Activated T-cell treated with anti-CD3 and anti-CD28 coated beads for 48 hours (primary cell): ENCODE measurements at regions not wholly inside any gene's neighbourhood (a gene's known extent, or its start where the extent isn't known, plus 50 kb on each side); places are given as distances from the start of the nearest gene placed in this dataset.

Experiments
- DNase-seq: peaks from one replicate; pipeline ENCODE4 v3.0.0-alpha.2; 2020; ENCODE audit warnings: low read depth

DNA sequence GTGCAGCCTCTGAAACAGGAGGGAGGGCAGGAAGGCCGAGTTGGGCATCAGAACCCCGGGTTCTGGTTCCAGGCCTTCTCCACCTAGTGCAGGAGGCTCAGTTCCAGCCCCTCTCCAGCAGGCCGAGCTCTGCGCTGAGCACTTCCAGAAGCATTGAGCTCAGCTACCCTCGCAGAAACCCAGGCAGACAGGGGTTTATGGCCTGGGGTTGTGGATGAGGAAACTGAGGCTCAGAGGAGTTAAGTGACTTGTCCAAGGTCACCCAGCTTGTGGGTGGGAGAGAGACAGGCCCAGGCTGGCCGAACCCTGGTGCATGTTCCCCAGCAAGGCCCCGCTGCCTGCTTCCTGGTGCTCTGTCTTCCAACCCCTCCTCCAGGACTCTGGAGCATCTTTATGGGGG is 348.9 kb downstream of the PTPRU start:
- DNase-seq, result no peak

DNA sequence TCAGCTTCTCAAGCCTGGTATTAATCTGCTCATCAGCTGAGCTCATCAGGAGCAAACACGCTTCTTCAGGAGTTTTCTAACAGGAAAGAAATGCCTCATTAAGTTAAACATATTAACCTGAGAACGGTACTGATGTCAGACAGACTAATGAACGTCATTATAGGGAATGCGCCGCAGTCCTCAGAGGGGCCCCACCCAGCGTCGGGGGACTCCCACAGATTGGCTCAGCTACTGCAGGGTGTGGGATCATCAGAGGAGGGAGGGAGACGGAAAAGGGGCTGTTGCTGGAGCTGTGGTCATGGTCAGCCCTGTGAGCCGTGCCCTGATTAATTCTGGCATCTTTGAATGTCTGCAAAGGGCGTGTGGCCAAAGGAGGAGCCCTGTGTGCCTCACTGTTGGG is 348.5 kb downstream of the PTPRU start:
- DNase-seq, result no peak

DNA sequence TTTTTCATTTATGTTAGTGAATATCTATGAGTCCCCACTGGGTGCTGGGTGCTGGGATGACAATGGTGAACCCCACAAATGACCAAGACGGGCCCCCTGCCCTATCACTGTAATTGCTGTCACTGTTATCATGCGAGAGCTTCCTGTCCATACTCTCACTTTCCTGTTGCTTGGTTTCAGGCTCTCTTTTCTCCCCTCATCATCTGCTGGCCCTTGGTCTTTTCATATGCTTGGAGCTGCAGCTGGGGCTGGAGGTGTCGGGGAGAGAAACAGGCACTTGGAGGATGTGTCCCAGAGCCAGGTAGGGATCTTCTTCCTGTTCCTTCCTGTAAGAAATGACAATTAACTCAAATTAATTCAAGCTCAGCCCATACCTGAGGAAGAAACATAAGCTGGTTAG is 348.0 kb downstream of the PTPRU start:
- DNase-seq, result no peak

DNA sequence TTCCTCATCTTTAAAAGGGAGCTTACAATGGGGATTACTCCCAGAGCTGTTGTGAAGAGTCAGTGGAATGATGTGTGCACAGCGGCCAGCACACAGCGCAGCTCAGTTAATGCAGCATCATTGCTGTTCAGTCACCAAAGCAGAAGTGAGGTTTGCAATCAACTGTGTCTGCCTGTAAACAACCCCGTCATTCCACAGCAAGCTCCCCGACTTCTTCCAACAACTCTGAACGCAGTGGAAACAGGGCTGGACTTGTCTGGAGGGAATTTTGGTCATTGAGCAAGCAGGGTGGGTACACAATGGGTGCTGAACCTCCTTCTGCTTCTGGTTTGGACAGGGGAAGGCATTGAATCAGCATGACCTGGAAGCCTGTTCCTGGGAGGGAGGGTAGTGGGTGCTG is 347.4 kb downstream of the PTPRU start:
- DNase-seq, result no peak

DNA sequence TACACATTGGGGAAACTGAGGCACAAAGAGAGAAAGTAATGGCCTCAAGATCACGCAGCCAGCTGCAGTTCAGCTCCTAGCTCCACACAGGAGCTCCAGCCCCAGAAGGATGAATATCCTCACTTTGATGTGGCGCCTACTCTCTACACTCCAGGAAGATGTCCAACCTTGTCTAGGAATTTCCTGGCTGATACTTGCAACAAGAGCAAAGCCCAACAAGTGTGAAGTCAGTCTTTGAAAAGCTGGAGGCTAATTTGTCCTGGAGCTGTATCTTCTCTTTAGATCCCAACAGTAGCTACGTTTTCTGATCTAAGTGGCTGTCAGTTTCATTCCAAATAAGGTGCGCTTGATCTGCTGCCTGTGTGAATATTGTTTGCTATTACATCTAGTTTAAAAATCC is 344.9 kb downstream of the PTPRU start:
- DNase-seq, result no peak

DNA sequence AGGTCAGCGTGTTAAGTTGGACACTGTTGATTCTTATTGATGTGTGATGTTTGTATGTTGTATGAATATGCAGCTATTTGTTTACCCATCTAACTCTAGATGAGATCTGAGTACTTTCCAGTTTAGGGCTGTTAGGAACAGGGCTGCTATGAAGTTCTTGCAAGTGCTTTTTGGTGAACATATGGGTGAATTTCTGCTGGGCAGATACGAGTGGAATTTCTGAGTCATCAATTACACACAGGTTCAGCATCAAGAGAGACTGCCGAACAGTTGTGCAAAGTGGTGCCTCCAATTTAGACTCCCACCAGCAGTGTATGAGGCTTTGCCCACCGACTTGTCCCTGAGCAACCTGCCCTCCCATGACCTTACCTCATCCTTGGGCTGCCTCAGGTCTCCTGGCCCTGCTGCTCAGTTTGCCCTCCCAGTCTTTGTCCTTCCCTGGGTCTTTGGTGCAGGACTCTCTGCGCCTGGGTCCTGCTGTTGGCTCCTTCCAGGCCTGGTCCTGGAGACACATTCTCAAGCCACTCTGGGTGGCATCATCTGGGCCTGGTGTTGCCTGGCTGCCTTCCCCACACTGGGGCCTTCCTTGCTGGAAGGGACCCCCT is 343.6 kb downstream of the PTPRU start:
- DNase-seq, result no peak

DNA sequence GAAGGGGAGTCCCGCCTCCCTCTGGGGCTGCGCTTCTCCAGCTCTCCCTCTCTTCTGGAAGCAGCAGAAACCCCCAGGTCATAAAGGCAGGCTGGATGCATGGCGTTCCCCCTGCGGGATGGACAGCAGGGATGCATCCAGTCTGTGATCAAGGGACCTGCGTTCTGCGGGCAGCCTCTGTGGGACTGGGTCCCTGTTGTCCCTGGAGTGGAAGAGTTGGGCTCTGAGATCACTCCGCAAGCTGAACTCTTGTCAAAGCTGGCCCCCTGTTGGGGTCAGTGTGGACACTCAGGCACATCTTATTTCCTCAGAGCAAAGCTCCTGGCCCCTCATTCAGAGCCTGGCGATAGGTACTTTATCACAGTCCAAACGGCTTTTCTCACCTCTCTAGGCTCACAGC is 341.2 kb downstream of the PTPRU start:
- DNase-seq, result no peak

DNA sequence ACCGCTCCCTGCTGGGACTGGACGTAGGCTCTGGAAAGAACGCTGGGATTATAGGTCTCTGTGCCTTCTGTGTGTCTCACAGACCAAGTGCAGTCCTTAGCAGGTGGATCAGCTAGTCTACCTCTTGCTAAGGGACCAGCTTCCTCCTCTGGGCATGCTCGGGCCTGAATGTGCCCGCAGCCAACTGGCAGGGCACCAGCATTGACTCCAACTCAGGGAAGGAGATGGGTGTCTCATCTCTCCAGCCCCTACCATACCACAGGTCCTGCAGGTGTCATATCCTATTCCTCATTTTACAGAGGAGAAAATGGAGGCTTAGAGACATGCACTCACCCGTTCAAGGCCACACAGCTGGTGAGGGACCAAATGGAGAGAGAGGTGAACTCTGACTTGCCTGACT is 340.2 kb downstream of the PTPRU start:
- no peak for DNase-seq

DNA sequence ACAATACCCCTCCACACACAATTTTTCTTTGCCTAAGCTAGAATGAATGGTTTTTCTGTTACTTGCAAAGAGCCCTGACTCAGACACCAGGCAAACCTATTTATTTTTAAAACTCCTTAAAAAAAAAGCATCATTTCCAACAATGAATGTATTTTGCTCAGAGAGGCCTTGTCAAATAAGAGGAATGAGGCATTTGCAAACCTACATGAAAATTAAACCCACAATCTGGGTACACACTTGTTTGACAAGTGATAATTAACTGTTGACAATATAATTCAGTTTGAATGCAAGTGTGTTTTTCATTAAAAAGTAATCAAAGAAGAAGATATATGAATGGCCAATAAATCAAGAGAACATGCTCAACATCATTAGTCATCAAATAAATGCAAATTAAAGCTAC is 339.5 kb downstream of the PTPRU start:
- DNase-seq, result no peak

DNA sequence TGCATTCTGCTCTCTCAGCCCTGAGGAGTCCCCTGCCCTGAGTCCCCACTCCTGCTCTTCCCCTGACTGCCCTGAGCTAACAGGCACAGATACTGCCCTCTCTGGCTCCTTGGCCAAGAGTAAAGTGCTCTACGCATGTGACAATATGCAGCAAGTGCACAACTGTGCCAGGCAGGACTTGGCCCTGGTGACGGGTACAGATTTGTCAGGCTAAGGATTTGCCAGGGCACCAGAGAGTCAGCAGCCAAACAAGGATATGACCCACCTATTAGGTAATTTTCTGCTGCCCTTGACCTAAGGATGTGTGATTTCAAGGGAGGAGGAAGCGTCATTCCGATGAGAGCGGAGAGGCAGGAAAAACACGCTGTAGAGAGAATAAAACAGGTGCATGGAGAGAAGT is 339.0 kb downstream of the PTPRU start:
- DNase-seq, result no peak

DNA sequence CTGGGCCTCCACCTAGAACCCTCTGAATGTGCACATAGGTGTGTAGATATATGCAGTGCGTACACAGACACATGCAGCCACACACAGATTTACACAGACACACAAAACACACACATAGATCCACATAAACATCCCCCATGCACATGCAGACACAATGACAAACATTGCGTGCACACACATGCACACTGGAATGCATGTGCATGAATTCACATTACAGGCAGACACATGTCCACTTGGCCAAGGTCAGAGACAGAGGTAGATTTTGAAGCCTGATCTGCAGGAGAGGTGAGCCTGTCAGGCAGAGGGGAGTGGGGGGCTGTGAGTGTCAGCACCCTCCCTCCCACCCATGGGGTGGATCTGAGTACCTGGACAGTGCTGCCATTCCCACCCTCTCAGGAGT is 338.5 kb downstream of the PTPRU start:
- DNase-seq, result no peak

DNA sequence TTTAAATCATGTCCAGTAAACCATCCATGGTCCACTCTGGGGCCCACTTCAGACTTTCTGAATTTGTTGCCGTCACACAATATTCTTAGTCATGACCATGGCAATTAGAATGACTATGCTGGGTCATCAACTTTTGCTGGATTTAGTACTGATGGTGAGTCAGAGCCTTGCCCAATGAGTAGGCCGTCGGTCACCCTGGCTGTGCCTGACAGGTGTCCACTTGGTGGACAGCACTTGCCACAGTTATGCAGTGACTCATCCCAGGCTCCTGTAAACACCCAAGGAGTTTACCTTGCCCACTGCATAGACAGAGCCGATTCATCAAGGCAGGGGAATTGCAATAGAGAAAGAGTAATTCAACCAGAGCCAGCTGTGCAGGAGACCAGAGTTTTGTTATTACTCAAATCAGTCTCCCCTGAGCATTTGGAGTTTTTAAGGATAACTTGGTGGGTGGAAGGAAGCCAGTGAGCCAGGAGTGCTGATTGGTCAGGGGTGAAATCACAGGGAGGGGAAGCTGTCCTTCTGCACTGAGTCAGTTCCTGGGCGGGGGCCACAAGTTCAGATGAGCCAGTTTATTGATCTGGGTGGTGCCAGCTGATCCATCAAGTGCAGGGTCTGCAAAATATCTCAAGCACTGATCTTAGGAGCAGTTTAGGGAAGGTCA is 333.8 kb downstream of the PTPRU start:
- no peak for DNase-seq

DNA sequence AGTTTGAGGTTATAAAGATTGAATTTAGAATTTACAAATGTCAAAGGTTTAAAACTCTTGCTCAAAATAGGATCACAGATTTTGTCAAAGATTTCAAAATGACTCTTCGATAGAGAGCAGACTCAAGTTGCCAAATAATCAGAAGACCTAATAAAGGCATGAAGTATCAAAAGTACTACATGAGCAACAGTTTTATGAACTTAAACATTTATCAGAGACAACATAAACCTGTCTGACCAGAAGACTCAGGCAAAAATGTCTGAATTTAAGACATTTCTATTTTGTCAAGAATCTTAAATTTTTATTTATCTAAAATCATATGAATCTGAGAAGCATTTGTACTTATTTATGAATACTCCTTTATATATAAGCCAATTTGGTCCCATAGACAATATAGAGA is 330.9 kb downstream of the PTPRU start:
- DNase-seq, result no peak

DNA sequence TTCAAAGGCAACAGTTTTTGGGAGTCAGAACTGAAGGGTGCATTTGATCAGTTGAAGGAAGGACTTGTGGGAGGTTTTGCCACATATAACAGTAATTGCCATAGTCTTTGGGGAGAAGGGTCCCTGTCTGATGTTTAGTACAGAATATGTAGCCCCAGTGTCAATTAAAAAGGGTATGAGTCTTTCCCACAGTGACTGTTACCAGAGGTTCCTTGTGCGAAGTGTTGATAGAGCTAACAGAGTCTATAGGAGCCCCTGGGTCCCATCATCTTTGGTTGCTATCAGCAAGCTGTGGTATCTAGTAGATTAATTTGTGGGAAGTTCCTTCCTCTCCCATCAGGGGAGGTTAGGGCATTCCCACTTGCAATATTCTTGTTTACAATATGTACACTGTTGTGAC is 329.2 kb downstream of the PTPRU start:
- DNase-seq, result no peak

DNA sequence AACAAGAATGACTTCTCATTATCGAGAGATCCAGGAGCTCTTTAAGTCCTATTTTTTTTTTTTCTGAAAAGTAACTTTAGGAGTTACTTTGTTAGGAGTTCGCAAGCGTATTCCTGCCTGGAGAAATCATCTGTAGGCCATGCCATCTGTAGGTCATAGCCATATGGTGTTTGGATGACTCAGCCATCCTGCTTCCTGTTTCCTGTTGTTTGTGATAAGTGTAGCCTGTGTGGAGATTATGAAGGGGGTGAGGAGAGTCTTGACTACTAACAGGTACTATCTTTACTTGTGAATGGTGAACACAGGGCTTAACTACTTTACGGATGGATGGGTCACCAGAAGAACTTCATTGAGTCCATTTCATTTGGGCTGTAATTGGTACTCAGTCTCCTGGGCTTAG is 327.2 kb downstream of the PTPRU start:
- DNase-seq, result no peak

DNA sequence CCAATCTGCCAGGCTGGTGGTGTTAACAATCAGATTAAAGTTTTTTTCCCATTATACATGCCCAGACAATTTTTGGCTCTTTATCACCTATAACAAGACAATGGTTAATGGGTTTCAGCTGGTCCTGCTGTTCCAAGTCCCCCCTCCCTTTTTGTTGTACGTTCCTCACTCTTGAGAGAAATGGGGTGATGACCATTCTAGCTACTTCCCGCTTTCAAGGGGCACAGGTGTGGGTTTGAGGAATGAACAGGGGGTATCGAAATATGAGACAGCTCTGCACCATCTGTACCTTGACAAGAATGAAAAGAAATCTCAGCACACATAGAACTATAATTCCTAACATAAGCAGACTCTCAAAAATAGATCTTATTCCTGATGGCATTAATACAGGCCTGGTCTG is 326.8 kb downstream of the PTPRU start:
- DNase-seq, result no peak

DNA sequence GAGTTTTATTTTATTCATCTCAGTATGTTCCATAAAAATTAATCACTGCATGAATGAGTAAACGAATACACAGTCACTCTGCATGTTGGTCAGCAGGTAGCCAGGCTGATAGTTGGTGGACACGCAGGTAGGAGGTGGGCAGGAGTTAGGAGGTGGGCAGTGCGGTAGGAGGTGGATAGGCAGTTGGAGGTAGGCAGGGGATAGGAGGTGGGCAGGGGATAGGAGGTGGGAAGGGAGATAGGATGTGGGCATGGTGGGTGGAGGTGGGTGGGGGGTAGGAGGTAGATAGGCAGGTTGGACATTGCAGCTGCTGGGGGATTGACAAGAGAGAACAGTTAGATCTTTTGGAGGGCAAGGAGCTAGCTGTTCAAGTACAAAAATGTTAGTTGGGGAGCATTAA is 322.7 kb downstream of the PTPRU start:
- no peak for DNase-seq

DNA sequence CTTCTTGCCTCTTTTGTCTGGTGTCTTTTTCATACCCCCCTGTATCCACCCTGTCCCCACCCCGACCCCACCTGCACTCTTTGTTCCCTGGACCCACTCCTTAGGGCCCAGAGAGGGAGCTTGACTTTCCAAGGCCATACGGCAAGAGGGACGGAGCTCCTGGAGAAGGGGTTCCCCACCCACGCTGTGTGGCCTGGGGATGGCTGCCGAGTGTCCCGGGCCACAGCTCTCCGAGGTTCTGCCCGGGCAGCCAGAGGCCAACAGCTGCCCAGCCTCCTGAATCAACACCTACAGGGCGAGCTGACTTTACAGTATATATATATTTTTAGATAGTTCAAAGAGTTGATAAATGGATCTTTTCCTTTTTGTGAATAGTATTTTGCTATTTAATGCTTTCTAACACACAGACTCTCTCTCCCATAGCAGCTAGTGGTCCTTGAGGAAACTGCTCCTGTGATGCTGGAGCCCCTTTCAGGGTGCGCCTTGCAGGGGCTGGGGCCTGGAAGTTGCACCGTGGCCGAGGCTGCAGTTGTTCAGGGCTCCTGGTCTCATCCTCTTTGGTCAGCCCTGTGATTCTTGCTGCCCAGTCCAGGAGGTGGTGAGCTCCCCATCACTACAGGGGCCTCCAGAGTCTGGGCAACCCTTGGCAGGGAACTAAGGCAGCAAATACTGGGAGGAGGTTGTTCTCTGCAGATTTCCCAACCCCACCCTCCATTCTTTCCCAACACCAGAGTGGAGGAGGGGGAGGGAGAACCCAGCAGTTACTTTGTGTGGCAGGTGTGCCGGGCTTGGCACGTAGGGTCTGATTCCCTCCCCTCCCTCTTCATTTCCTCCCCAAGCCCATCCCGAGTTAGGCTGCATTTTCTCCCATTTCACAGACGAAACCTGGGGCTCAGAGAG is 321.6 kb downstream of the PTPRU start:
- no peak for DNase-seq

DNA sequence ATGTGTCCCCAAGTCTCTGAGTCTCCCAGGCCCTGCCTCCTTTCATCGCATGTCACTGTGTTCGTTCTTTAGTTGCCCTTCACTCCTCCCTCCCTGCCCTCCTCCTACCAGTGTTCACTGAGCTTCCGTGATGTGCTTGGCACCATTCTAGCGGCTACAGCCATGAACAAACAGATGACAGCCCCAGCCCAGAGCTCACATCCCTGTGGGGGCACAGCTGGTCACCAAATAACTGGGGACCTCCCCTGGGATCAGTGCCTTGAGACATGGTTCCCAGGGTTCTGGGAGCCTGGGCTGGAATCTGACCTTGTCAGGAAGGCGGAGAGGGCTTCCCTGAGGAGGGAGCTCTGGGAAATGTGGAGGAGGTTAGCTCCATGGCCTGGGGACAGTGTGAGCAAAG is 320.7 kb downstream of the PTPRU start:
- no peak for DNase-seq

DNA sequence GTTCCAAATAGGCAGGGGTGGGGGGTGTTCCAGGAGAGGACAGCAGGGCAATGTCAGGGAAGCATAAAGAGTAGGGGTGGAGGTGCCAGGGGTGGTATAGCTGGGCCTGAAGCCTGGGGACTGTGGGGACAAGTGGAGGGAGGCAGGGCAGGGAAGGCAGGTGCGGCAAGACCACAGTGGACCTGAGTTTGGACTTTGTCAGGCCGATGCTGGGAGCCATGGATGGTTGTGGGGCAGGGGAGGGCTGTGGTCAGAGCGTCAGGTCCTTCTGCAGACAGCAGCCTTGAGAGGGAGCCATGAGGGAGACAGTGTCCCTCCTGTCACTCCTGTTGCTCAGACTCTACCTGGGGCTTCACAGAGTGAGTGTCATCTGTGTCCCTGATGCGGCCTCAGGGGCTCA is 320.3 kb downstream of the PTPRU start:
- no peak for DNase-seq

DNA sequence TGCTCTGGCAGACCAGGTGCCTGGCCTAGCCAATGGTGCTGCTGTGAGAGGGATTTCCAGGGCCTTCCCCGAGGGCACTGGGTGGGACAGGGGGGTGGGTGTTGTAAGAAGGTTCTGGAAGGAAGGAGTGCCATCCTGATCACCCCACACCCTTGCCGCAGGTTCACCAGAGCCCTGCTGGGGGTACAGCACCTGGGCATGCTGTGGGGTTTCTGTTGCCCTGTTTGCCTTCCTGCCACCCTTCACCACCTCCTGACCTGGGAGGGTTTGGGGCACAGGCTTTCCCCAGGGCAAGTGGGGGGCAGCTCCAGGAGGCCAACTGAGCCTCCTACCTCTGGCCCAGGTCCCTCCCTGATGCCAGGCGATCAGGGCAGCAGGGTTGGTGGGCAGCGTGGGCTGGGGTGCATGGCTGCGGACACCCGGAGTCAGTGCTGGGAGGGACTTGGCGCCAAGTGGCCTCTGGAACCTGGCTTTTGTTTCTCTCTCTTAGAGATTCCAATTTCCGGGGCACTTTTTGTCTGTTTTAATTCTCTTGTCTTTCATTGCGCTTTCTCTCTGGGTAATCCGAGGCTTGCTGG is 318.8 kb downstream of the PTPRU start:
- no peak for DNase-seq

DNA sequence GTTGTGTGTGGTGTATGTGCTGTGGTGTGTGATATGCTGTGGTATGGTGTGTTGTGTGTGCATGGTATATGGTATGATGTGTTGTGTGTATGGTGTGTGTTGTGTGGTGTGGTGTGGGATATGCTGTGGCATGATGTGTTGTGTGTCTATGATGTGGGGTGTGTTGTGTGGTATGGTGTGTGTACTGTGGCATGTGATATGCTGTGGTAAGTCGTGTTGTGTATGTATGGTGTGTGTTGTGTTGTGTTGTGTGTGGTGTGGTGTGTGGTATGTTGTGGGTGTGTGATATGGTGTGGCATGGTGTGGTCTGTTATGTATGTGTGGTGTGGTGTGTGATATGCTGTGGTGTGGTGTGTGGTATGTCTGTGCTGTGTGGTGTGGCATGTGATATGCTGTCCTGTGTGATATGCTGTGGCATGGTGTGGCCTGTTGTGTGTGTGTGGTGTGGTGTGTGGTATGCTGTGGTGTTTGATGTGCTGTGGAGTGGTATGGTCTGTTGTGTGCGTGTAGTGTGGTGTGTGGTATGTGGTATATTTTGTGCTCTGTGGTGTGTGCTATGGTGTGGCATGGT is 318.0 kb downstream of the PTPRU start:
- DNase-seq, result no peak
